ENCODE measurements at regions not wholly inside any gene's neighbourhood (a gene's known extent, or its start where the extent isn't known, plus 50 kb on each side); places are given as distances from the start of the nearest gene placed in this dataset.

DNA sequence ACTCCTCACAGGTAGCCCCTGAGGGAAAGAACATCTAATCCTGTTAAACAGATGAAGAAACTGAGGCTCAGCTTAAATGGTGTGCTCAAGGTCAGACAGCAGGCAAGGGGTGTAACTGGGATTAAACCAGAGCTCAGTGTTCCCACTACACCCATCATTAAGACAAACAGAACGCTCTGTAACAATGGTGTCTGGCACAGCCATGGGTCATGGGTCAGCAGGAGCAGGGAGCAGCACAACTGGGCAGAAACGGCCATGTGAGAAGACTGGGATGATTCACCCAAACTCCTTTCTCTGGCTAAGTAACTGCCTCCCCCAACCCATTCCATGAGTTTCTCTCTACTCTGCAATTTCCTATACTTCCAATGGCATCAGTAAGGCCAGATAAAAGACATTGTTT, 85.5 kb upstream of the PDE1C start:
- no peaks in the 10 kb centered on the region for H3K9me3 ChIP-seq (ENCODE audit: control insufficient read depth in 1 of 2, low read length in 2 of 2)
- no peaks in the 10 kb centered on the region for H3K36me3 ChIP-seq (ENCODE audit: insufficient read depth, low read length)
- H3K27me3 ChIP-seq (ENCODE audit: insufficient read depth, low read length), result no peaks in the 10 kb centered on the region
- Mint-ChIP-seq H3K27ac (no peak overlapping the region), H3K9me3 (peaks cover 0 to 8% (median 2%) of the 10 kb centered on the region in 8 donors), H3K4me1 (no peaks in the 10 kb centered on the region), H3K4me3 (no peak overlapping the region), H3K36me3 (no peaks in the 10 kb centered on the region), H3K27me3 (no peaks in the 10 kb centered on the region)
- H3K4me3 ChIP-seq (ENCODE audit: low read length in 2 of 2), result no peak overlapping the region
- DNase-seq, result no peak
- intact Hi-C loops (cut with micrococcal nuclease), result no loop called here
- H3K4me1 ChIP-seq (ENCODE audit: insufficient read depth, low read length), result no peaks in the 10 kb centered on the region
- ChIA-PET POLR2A (ENCODE audit: partially characterized antibody) (no interaction called here), CTCF (ENCODE audit: partially characterized antibody) (no interaction called here)
- no peak overlapping the region for H3K27ac ChIP-seq (ENCODE audit: low read depth, low read length)

DNA sequence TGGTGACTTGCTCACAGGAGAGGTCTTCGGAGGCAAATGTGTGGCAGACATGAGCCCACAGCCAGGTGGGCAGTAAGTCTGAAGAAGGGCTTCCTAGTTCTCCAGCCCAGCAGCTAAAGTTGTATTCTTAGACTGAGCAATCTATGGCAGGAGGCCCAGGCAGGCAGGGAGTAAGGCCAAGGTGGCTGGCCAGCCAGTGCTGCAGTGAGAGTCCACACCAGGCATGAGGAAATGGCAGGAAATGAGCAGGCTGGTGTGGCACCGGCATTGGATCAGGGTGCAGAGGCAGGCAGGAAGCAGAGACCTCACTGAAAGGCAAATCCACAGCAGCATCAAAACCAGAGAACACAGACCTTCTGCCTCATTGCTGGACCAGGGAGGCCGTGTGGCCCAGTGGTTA, 84.6 kb upstream of the PDE1C start:
- ChIA-PET CTCF (ENCODE audit: partially characterized antibody) (no interaction called here), POLR2A (ENCODE audit: partially characterized antibody) (no interaction called here)
- H3K36me3 Mint-ChIP-seq, result no peaks in the 10 kb centered on the region
- Histone ChIP-seq H3K9me3 (ENCODE audit: control insufficient read depth in 1 of 2, low read length in 2 of 2) (no peaks in the 10 kb centered on the region), H3K4me3 (ENCODE audit: low read length in 2 of 2) (no peak overlapping the region), H3K36me3 (ENCODE audit: insufficient read depth, low read length) (no peaks in the 10 kb centered on the region), H3K4me1 (ENCODE audit: insufficient read depth, low read length) (no peaks in the 10 kb centered on the region), H3K27me3 (ENCODE audit: insufficient read depth, low read length) (no peaks in the 10 kb centered on the region), H3K27ac (ENCODE audit: low read depth, low read length) (no peak overlapping the region)
- H3K27ac Mint-ChIP-seq, result no peak overlapping the region
- H3K9me3 Mint-ChIP-seq, result peaks cover 0 to 8% (median 2%) of the 10 kb centered on the region in 8 donors
- DNase-seq, result no peak
- intact Hi-C loops (cut with micrococcal nuclease), result no loop called here
- no peaks in the 10 kb centered on the region for H3K4me1 Mint-ChIP-seq
- no peak overlapping the region for H3K4me3 Mint-ChIP-seq
- H3K27me3 Mint-ChIP-seq, result no peaks in the 10 kb centered on the region

DNA sequence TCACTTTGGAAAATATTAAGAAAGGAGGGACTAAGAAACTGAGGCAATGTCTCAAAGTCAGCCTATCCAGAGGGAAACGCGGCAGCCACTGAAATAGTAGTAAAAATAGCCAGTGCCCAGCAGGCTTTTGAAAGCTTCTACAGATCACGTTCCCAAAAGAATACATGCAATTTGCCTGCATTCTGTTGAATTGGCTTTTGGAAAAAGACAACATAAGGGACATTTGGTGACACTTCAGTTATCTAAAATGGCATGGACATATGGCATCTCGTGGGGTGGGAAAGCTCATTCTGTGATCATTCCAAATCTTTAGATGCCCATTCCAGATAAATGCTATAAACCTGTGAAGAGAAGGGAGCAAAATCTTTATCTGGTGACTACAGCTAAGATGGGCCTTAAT, 82.8 kb upstream of the PDE1C start:
- no peaks in the 10 kb centered on the region for H3K9me3 ChIP-seq (ENCODE audit: control insufficient read depth in 1 of 2, low read length in 2 of 2)

DNA sequence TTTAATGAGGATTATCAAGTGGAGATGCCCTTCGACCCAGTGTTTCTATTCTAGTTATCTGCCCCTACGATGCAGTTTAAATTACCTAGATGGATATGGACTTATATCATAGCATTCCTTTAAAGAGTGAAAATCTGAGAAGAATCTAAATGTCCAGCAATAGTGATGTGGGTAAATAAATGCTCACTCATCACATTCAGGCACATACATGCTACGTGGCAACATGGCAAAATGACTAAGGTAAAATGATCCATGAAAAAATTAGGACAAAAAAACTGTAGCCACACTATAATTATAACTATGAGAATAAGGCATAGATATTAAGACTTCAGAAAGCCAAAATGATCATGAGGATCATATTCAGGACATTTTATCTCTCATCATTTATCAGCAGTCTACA, 82.4 kb upstream of the PDE1C start:
- Mint-ChIP-seq H3K9me3 (peaks cover 0 to 8% (median 1%) of the 10 kb centered on the region in 8 donors), H3K27me3 (no peaks in the 10 kb centered on the region), H3K4me1 (no peaks in the 10 kb centered on the region), H3K27ac (no peak overlapping the region), H3K36me3 (no peaks in the 10 kb centered on the region), H3K4me3 (no peak overlapping the region)
- ChIA-PET POLR2A (ENCODE audit: partially characterized antibody) (no interaction called here), CTCF (ENCODE audit: partially characterized antibody) (no interaction called here)
- H3K36me3 ChIP-seq (ENCODE audit: insufficient read depth, low read length), result no peaks in the 10 kb centered on the region
- DNase-seq, result no peak
- intact Hi-C loops (cut with micrococcal nuclease), result no loop called here
- no peaks in the 10 kb centered on the region for H3K4me1 ChIP-seq (ENCODE audit: insufficient read depth, low read length)
- H3K27me3 ChIP-seq (ENCODE audit: insufficient read depth, low read length), result no peaks in the 10 kb centered on the region
- no peaks in the 10 kb centered on the region for H3K9me3 ChIP-seq (ENCODE audit: control insufficient read depth in 1 of 2, low read length in 2 of 2)
- no peak overlapping the region for H3K4me3 ChIP-seq (ENCODE audit: low read length in 2 of 2)
- H3K27ac ChIP-seq (ENCODE audit: low read depth, low read length), result no peak overlapping the region

More for the DNA sequence above, 82.8 kb upstream of the PDE1C start:
- H3K27ac ChIP-seq (ENCODE audit: low read depth, low read length), result no peak overlapping the region
- no peaks in the 10 kb centered on the region for H3K27me3 ChIP-seq (ENCODE audit: insufficient read depth, low read length)
- Mint-ChIP-seq H3K27ac (no peak overlapping the region), H3K4me3 (peak overlapping the region in 1 of 8 donors; percentile 63), H3K27me3 (no peaks in the 10 kb centered on the region), H3K4me1 (no peaks in the 10 kb centered on the region), H3K9me3 (peaks cover 0 to 8% (median 1%) of the 10 kb centered on the region in 8 donors), H3K36me3 (no peaks in the 10 kb centered on the region)
- intact Hi-C loops (cut with micrococcal nuclease), result no loop called here
- DNase-seq, result no peak
- no peaks in the 10 kb centered on the region for H3K36me3 ChIP-seq (ENCODE audit: insufficient read depth, low read length)
- POLR2A ChIA-PET (ENCODE audit: partially characterized antibody), result no interaction called here
- H3K4me1 ChIP-seq (ENCODE audit: insufficient read depth, low read length), result no peaks in the 10 kb centered on the region
- no peak overlapping the region for H3K4me3 ChIP-seq (ENCODE audit: low read length in 2 of 2)
- CTCF ChIA-PET (ENCODE audit: partially characterized antibody), result no interaction called here

DNA sequence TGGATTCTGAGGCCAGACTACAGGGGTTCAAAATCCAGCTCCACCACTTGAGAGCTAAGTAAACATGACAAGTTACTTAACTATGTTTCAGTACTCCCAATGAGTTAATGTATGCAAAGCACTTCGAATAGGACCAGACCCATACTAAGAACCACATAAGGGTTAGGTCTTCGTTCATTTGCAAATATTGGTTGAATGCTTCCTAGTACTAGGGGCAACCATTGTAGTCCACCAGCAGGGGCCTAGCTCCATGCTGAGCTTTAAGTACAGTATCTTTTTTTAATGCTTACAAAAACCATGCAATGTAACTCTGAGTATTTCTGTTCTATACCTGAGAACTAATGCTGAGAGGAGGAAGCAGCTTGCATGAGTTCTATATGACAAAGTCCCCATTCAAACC, 80.4 kb upstream of the PDE1C start:
- intact Hi-C loops (cut with micrococcal nuclease), result no loop called here
- H3K36me3 Mint-ChIP-seq, result no peaks in the 10 kb centered on the region
- Histone ChIP-seq H3K9me3 (ENCODE audit: control insufficient read depth in 1 of 2, low read length in 2 of 2) (no peaks in the 10 kb centered on the region), H3K27me3 (ENCODE audit: insufficient read depth, low read length) (no peaks in the 10 kb centered on the region), H3K27ac (ENCODE audit: low read depth, low read length) (no peak overlapping the region), H3K4me3 (ENCODE audit: low read length in 2 of 2) (no peak overlapping the region), H3K36me3 (ENCODE audit: insufficient read depth, low read length) (no peaks in the 10 kb centered on the region), H3K4me1 (ENCODE audit: insufficient read depth, low read length) (no peaks in the 10 kb centered on the region)
- no peaks in the 10 kb centered on the region for H3K4me1 Mint-ChIP-seq
- H3K9me3 Mint-ChIP-seq, result peaks cover 0 to 8% (median 2%) of the 10 kb centered on the region in 8 donors
- ChIA-PET POLR2A (ENCODE audit: partially characterized antibody) (no interaction called here), CTCF (ENCODE audit: partially characterized antibody) (no interaction called here)
- no peak overlapping the region for H3K4me3 Mint-ChIP-seq
- H3K27ac Mint-ChIP-seq, result no peak overlapping the region
- DNase-seq, result no peak
- no peaks in the 10 kb centered on the region for H3K27me3 Mint-ChIP-seq

- Histone ChIP-seq H3K9me3 (ENCODE audit: control insufficient read depth in 1 of 2, low read length in 2 of 2) (no peaks in the 10 kb centered on the region), H3K27ac (ENCODE audit: low read depth, low read length) (no peak overlapping the region), H3K4me1 (ENCODE audit: insufficient read depth, low read length) (no peaks in the 10 kb centered on the region), H3K36me3 (ENCODE audit: insufficient read depth, low read length) (no peaks in the 10 kb centered on the region), H3K27me3 (ENCODE audit: insufficient read depth, low read length) (no peaks in the 10 kb centered on the region), H3K4me3 (ENCODE audit: low read length in 2 of 2) (no peak overlapping the region)
- no peaks in the 10 kb centered on the region for H3K4me1 Mint-ChIP-seq
- no peaks in the 10 kb centered on the region for H3K36me3 Mint-ChIP-seq
- peaks cover 0 to 8% (median 2%) of the 10 kb centered on the region in 8 donors for H3K9me3 Mint-ChIP-seq
- CTCF ChIA-PET (ENCODE audit: partially characterized antibody), result no interaction called here
- H3K27me3 Mint-ChIP-seq, result no peaks in the 10 kb centered on the region
- H3K4me3 Mint-ChIP-seq, result no peak overlapping the region
- H3K27ac Mint-ChIP-seq, result no peak overlapping the region
- DNase-seq, result no peak
- POLR2A ChIA-PET (ENCODE audit: partially characterized antibody), result no interaction called here
- intact Hi-C loops (cut with micrococcal nuclease), result no loop called here
These were observed 79.8 kb upstream of the PDE1C start for GRCh38 chr7:32150039-32150438.

DNA sequence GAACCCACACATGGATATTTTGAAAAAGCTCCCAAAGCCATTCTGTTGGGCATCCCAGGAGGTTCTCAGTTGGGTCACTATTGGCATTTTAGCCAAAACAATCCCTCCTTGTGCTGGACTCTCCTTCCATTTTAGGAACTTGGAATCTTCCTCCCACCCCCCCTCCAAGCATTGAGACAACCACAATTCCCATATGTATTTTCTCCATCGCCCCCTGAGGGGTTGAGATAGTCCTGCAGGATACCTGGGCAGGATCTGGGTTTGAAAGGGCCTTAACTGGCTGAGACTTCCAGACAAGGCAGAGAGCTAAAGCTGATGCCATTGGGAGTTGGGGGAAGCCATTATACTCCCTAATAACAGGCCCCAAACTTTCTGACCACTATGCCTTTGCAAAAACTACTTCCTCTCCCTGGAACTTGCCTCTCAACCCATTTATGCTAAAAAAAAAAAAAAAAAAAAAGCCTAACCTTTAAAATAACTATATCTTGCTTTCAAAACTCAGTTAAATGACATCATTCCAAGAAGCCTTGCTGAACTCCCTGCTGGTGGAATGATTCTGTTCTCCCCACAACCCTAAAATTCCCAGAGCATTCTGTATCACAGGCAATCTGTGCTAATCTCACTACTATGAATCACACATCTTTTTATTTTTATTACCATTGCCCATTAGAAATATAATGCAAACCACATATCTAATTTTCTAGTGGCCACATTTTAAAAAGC, 77.5 kb upstream of the PDE1C start:
- POLR2A ChIA-PET (ENCODE audit: partially characterized antibody), result no interaction called here
- DNase-seq, result peak in 1 of 5 donors; percentile 16
- CTCF ChIA-PET (ENCODE audit: partially characterized antibody), result no interaction called here

GRCh38 chr7:32145911-32146310, 75.7 kb upstream of the PDE1C start:
- H3K4me3 Mint-ChIP-seq, result no peak overlapping the region
- peaks cover 0 to 8% (median 0%) of the 10 kb centered on the region in 8 donors for H3K9me3 Mint-ChIP-seq
- POLR2A ChIA-PET (ENCODE audit: partially characterized antibody), result no interaction called here

More for the DNA sequence above, 77.5 kb upstream of the PDE1C start:
- Mint-ChIP-seq H3K4me3 (no peak overlapping the region), H3K27me3 (no peaks in the 10 kb centered on the region), H3K4me1 (no peaks in the 10 kb centered on the region), H3K27ac (no peak overlapping the region), H3K36me3 (no peaks in the 10 kb centered on the region), H3K9me3 (peaks cover 0 to 8% (median under 1%) of the 10 kb centered on the region in 8 donors)
- no peak overlapping the region for H3K27ac ChIP-seq (ENCODE audit: low read depth, low read length)
- intact Hi-C loops (cut with micrococcal nuclease), result no loop called here
- no peaks in the 10 kb centered on the region for H3K4me1 ChIP-seq (ENCODE audit: insufficient read depth, low read length)
- H3K36me3 ChIP-seq (ENCODE audit: insufficient read depth, low read length), result no peaks in the 10 kb centered on the region
- H3K9me3 ChIP-seq (ENCODE audit: control insufficient read depth in 1 of 2, low read length in 2 of 2), result no peaks in the 10 kb centered on the region
- no peak overlapping the region for H3K4me3 ChIP-seq (ENCODE audit: low read length in 2 of 2)
- H3K27me3 ChIP-seq (ENCODE audit: insufficient read depth, low read length), result no peaks in the 10 kb centered on the region

More at GRCh38 chr7:32145911-32146310, 75.7 kb upstream of the PDE1C start:
- Histone ChIP-seq H3K36me3 (ENCODE audit: insufficient read depth, low read length) (no peaks in the 10 kb centered on the region), H3K27me3 (ENCODE audit: insufficient read depth, low read length) (no peaks in the 10 kb centered on the region), H3K4me3 (ENCODE audit: low read length in 2 of 2) (no peak overlapping the region), H3K9me3 (ENCODE audit: control insufficient read depth in 1 of 2, low read length in 2 of 2) (no peaks in the 10 kb centered on the region), H3K27ac (ENCODE audit: low read depth, low read length) (no peak overlapping the region), H3K4me1 (ENCODE audit: insufficient read depth, low read length) (no peaks in the 10 kb centered on the region)
- no peaks in the 10 kb centered on the region for H3K27me3 Mint-ChIP-seq
- CTCF ChIA-PET (ENCODE audit: partially characterized antibody), result no interaction called here
- H3K36me3 Mint-ChIP-seq, result no peaks in the 10 kb centered on the region
- no peaks in the 10 kb centered on the region for H3K4me1 Mint-ChIP-seq
- H3K27ac Mint-ChIP-seq, result no peak overlapping the region
- no peak for DNase-seq
- intact Hi-C loops (cut with micrococcal nuclease), result no loop called here
